ENCODE measurements at regions not wholly inside any gene's neighbourhood (a gene's known extent, or its start where the extent isn't known, plus 50 kb on each side); places are given as distances from the start of the nearest gene placed in this dataset.

- no peak for TF ChIP-seq CTCF (conservative IDR thresholded peaks at IDR 0.05)
- no peak overlapping the region for H3K27ac ChIP-seq
Measured at GRCh38 chr3:139764069-139764905, 86.5 kb upstream of the NMNAT3 start.

GRCh38 chr3:139762302-139762701, 84.5 kb upstream of the NMNAT3 start:
- TF ChIP-seq CTCF (conservative IDR thresholded peaks at IDR 0.05): no peak
- H3K27ac ChIP-seq: no peak overlapping the region

- no peak for TF ChIP-seq CTCF (conservative IDR thresholded peaks at IDR 0.05)
- H3K27ac ChIP-seq: no peak overlapping the region
Measured at GRCh38 chr3:139759470-139759869, 81.7 kb upstream of the NMNAT3 start.

- no peak for TF ChIP-seq CTCF (conservative IDR thresholded peaks at IDR 0.05)
- H3K27ac ChIP-seq: no peak overlapping the region
Measured at GRCh38 chr3:139758654-139759291, 81.0 kb upstream of the NMNAT3 start.

- TF ChIP-seq CTCF (conservative IDR thresholded peaks at IDR 0.05): no peak
- no peak overlapping the region for H3K27ac ChIP-seq
Measured at GRCh38 chr3:139757448-139758030, 79.8 kb upstream of the NMNAT3 start.

GRCh38 chr3:139756529-139757103, 78.8 kb upstream of the NMNAT3 start:
- no peak overlapping the region for H3K27ac ChIP-seq
- no peak for TF ChIP-seq CTCF (conservative IDR thresholded peaks at IDR 0.05)

- TF ChIP-seq CTCF (conservative IDR thresholded peaks at IDR 0.05): no peak
- no peak overlapping the region for H3K27ac ChIP-seq
Measured at GRCh38 chr3:139755551-139755950, 77.8 kb upstream of the NMNAT3 start.
